ENCODE measurements at regions not wholly inside any gene's neighbourhood (a gene's known extent, or its start where the extent isn't known, plus 50 kb on each side); places are given as distances from the start of the nearest gene placed in this dataset.

DNA sequence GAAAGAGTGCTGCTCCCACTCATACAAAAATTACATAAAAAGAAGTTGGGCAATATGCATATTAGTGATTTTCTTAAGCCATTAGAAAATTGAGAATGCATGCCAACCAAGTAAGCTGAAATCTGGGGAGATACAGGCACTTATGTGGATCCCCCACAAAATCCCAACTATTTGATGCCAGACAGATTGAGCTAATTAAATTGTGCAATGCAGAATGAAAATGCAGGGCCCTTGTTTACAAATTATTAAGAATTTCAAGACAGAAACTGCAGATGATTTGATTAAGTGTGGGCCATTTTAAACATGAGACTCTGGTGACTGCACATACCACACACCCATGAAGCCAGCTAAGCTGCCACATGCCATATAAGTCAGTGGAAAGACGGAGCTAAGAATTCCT lies 554.5 kb downstream of the CBLN2 start:
- no peaks in the 10 kb centered on the region for H3K4me1 Mint-ChIP-seq (ENCODE audit: low read depth)
- peaks cover 13% of the 10 kb centered on the region for H3K9me3 Mint-ChIP-seq
- H3K4me3 Mint-ChIP-seq (ENCODE audit: low read depth): no peak overlapping the region
- H3K27me3 Mint-ChIP-seq (ENCODE audit: low read depth): no peaks in the 10 kb centered on the region
- no peak overlapping the region for H3K27ac Mint-ChIP-seq
- intact Hi-C loops (cut with micrococcal nuclease): no loop called here
- DNase-seq (ENCODE audit: low spot score): no peak
- H3K36me3 Mint-ChIP-seq (ENCODE audit: low read depth): no peaks in the 10 kb centered on the region

GRCh38 chr18:71986351-71987050 lies 557.6 kb downstream of the CBLN2 start:
- H3K27me3 Mint-ChIP-seq (ENCODE audit: low read depth): no peaks in the 10 kb centered on the region
- H3K27ac Mint-ChIP-seq: no peak overlapping the region
- no peak for DNase-seq (ENCODE audit: low spot score)
- H3K4me3 Mint-ChIP-seq (ENCODE audit: low read depth): no peak overlapping the region
- H3K36me3 Mint-ChIP-seq (ENCODE audit: low read depth): no peaks in the 10 kb centered on the region
- peaks cover 13% of the 10 kb centered on the region for H3K9me3 Mint-ChIP-seq
- intact Hi-C loops (cut with micrococcal nuclease): no loop called here
- H3K4me1 Mint-ChIP-seq (ENCODE audit: low read depth): no peaks in the 10 kb centered on the region

DNA sequence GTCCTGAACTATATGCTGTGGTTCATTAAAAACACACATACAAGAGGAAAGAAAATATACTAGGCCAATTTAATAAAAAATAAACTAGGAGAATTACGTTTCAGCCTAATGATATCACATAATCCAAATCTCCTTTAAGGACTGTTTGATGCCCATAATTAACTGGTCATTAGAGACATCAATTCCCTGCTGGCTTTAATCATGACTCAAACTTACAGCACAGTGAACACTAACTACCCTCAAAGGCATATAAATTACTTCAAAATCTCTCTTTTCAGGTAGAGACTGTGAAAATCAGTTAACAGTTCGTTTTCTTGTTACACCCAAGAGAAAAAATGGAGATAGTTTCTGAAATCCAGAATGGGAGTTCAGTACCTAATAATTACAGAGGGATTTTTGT lies 567.4 kb downstream of the CBLN2 start:
- H3K36me3 Mint-ChIP-seq (ENCODE audit: low read depth): no peaks in the 10 kb centered on the region
- DNase-seq (ENCODE audit: low spot score): no peak

GRCh38 chr18:71966791-71967190 lies 577.4 kb downstream of the CBLN2 start:
- no peaks in the 10 kb centered on the region for H3K4me1 Mint-ChIP-seq (ENCODE audit: low read depth)
- peaks cover 6% of the 10 kb centered on the region for H3K9me3 Mint-ChIP-seq
- intact Hi-C loops (cut with micrococcal nuclease): no loop called here
- no peak overlapping the region for H3K27ac Mint-ChIP-seq
- no peaks in the 10 kb centered on the region for H3K27me3 Mint-ChIP-seq (ENCODE audit: low read depth)
- DNase-seq (ENCODE audit: low spot score): no peak
- no peaks in the 10 kb centered on the region for H3K36me3 Mint-ChIP-seq (ENCODE audit: low read depth)
- no peak overlapping the region for H3K4me3 Mint-ChIP-seq (ENCODE audit: low read depth)

More for the DNA sequence above, 567.4 kb downstream of the CBLN2 start:
- H3K4me3 Mint-ChIP-seq (ENCODE audit: low read depth): no peak overlapping the region
- H3K4me1 Mint-ChIP-seq (ENCODE audit: low read depth): no peaks in the 10 kb centered on the region
- intact Hi-C loops (cut with micrococcal nuclease): no loop called here
- H3K27me3 Mint-ChIP-seq (ENCODE audit: low read depth): no peaks in the 10 kb centered on the region
- no peak overlapping the region for H3K27ac Mint-ChIP-seq
- no peaks in the 10 kb centered on the region for H3K9me3 Mint-ChIP-seq

DNA sequence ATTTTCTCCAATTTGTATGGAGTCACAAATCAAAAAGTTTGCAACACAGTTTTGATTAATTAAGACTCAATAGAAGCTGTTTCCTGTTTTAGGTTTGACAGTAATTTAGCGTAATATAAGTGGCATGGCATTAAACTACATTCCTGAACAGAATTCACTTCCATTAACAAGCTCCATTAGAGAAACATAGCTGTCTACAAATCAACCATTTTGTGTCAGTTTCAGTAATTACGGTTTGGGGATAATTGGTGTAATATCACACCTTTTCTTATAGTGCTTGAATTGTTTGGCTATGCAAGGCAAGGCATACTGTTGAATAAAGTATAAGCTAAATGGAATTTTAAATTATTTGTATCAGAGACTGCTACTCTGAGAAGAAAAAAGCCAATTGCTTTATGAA lies 585.5 kb downstream of the CBLN2 start:
- no peak for DNase-seq (ENCODE audit: low spot score)
- H3K9me3 Mint-ChIP-seq: peaks cover 6% of the 10 kb centered on the region
- H3K27me3 Mint-ChIP-seq (ENCODE audit: low read depth): no peaks in the 10 kb centered on the region
- intact Hi-C loops (cut with micrococcal nuclease): no loop called here
- H3K27ac Mint-ChIP-seq: no peak overlapping the region
- H3K4me3 Mint-ChIP-seq (ENCODE audit: low read depth): no peak overlapping the region
- H3K36me3 Mint-ChIP-seq (ENCODE audit: low read depth): no peaks in the 10 kb centered on the region
- H3K4me1 Mint-ChIP-seq (ENCODE audit: low read depth): no peaks in the 10 kb centered on the region

DNA sequence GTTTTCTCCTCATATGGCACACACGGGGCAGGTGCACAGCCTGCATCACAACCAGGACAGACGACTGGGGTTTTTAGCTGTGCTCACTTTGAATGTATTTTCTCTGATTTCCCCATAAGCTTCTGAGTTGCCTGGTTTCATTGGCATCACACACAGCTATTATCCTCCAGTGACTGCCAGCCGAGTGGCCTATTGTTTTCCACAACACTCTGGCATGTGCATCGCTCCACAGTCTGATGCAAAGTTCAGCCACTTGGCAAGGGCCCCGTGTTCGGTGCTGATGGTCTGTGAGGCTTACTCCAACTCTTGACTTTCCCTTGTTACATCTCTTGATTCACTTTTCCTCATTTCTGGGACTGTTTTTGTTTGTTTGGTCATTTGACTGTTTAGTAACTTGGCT lies 593.1 kb downstream of the CBLN2 start:
- intact Hi-C loops (cut with micrococcal nuclease): no loop called here
- Mint-ChIP-seq H3K9me3 (no peaks in the 10 kb centered on the region), H3K36me3 (ENCODE audit: low read depth) (no peaks in the 10 kb centered on the region), H3K4me3 (ENCODE audit: low read depth) (no peak overlapping the region), H3K27me3 (ENCODE audit: low read depth) (no peaks in the 10 kb centered on the region), H3K4me1 (ENCODE audit: low read depth) (no peaks in the 10 kb centered on the region), H3K27ac (no peak overlapping the region)
- no peak for DNase-seq (ENCODE audit: low spot score)

DNA sequence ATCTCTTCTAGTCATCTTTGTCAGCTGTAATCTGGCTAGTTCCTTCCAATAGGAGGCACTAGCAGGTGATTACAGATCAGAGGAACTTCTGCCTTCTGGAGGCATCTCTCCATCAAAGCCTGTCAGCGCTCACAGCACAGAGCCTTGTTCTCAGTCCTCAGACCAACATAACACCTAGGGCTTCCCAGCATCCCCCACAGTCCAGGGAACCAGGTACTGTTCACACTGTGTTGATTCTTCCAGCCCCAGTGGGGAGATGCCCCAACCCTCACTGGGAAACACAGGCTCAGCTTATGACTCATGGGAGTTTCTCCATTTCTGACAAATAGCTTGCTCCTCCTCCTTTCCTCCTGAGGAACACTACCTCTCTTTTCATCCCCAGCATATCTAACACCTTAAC lies 601.7 kb downstream of the CBLN2 start:
- Mint-ChIP-seq H3K4me1 (ENCODE audit: low read depth) (no peaks in the 10 kb centered on the region), H3K4me3 (ENCODE audit: low read depth) (no peak overlapping the region), H3K36me3 (ENCODE audit: low read depth) (no peaks in the 10 kb centered on the region), H3K27me3 (ENCODE audit: low read depth) (no peaks in the 10 kb centered on the region), H3K9me3 (no peaks in the 10 kb centered on the region), H3K27ac (no peak overlapping the region)
- no peak for DNase-seq (ENCODE audit: low spot score)
- intact Hi-C loops (cut with micrococcal nuclease): no loop called here

GRCh38 chr18:71939483-71939882 lies 604.7 kb downstream of the CBLN2 start:
- no peak overlapping the region for H3K4me3 Mint-ChIP-seq (ENCODE audit: low read depth)
- no peaks in the 10 kb centered on the region for H3K36me3 Mint-ChIP-seq (ENCODE audit: low read depth)
- intact Hi-C loops (cut with micrococcal nuclease): no loop called here
- H3K4me1 Mint-ChIP-seq (ENCODE audit: low read depth): no peaks in the 10 kb centered on the region
- H3K27me3 Mint-ChIP-seq (ENCODE audit: low read depth): no peaks in the 10 kb centered on the region
- no peaks in the 10 kb centered on the region for H3K9me3 Mint-ChIP-seq
- no peak overlapping the region for H3K27ac Mint-ChIP-seq
- DNase-seq (ENCODE audit: low spot score): no peak

GRCh38 chr18:71936744-71937143 lies 607.4 kb downstream of the CBLN2 start:
- no peaks in the 10 kb centered on the region for H3K4me1 Mint-ChIP-seq (ENCODE audit: low read depth)
- no peaks in the 10 kb centered on the region for H3K9me3 Mint-ChIP-seq
- no peak overlapping the region for H3K4me3 Mint-ChIP-seq (ENCODE audit: low read depth)
- intact Hi-C loops (cut with micrococcal nuclease): no loop called here
- no peaks in the 10 kb centered on the region for H3K27me3 Mint-ChIP-seq (ENCODE audit: low read depth)
- H3K36me3 Mint-ChIP-seq (ENCODE audit: low read depth): no peaks in the 10 kb centered on the region
- DNase-seq (ENCODE audit: low spot score): no peak
- no peak overlapping the region for H3K27ac Mint-ChIP-seq

DNA sequence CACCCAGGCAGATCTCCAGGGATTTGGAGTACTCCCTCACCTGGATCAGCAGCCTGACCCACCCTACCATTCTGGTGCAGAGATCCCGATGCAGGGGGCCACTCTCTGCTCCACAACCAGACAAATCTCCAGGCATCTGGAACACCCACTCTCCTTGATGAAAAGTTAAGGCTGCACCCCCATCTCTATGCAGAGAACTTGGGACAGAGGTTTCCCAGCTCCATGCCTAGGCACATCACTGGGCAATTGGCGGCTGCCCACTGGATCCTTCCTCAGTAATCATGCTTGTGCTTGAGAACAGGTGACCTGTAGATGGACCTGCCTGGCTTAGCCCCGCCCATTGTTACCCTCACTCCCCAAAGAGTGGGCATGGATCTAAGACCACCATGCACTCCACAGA lies 624.9 kb downstream of the CBLN2 start:
- no peak for DNase-seq (ENCODE audit: low spot score)
- H3K27ac Mint-ChIP-seq: no peak overlapping the region
- H3K4me3 Mint-ChIP-seq (ENCODE audit: low read depth): no peak overlapping the region
- H3K9me3 Mint-ChIP-seq: peaks cover 29% of the 10 kb centered on the region
- intact Hi-C loops (cut with micrococcal nuclease): no loop called here
- H3K4me1 Mint-ChIP-seq (ENCODE audit: low read depth): no peaks in the 10 kb centered on the region
- no peaks in the 10 kb centered on the region for H3K36me3 Mint-ChIP-seq (ENCODE audit: low read depth)
- no peaks in the 10 kb centered on the region for H3K27me3 Mint-ChIP-seq (ENCODE audit: low read depth)

DNA sequence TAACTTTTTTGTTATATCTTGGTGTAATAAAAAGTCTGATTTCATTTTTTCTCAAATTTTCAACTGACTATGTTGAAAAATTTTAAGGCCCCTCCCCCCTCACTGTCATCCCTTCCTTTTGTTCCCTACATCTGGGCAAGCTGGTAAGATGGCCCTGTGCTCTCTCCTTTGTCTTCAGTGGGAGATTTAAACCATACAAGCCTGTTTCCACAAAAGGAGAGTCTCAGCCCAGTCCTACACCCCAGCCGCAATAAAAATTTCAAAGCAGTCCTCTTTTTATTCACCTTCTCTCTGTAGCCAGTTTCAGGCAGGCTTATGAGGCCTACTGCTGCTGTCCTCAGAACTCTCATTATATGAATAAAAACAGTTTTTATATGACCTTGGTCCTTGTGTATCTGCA lies 630.5 kb downstream of the CBLN2 start:
- no peaks in the 10 kb centered on the region for H3K36me3 Mint-ChIP-seq (ENCODE audit: low read depth)
- H3K4me3 Mint-ChIP-seq (ENCODE audit: low read depth): no peak overlapping the region
- no peaks in the 10 kb centered on the region for H3K27me3 Mint-ChIP-seq (ENCODE audit: low read depth)
- DNase-seq (ENCODE audit: low spot score): no peak
- H3K9me3 Mint-ChIP-seq: peaks cover 4% of the 10 kb centered on the region
- H3K27ac Mint-ChIP-seq: no peak overlapping the region
- intact Hi-C loops (cut with micrococcal nuclease): no loop called here
- no peaks in the 10 kb centered on the region for H3K4me1 Mint-ChIP-seq (ENCODE audit: low read depth)

DNA sequence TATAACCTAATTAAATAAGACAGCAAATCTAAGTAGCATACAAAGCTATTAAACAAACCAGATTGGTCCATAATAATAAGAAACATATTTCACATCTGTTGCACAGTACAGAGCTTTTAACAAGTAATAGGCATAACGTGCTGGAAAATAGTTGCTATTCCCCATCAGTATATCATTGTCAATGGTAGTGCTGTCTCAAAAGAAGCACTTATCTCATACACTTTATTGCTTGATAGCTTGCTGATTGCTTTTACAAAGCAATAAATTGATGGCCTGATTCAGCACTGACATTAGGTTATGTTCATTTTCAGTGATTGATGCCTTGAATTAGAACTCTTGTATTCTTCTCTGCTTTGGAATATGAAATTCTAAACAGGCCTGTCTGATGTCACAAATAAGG lies 641.7 kb downstream of the CBLN2 start:
- no peak overlapping the region for H3K27ac Mint-ChIP-seq
- H3K27me3 Mint-ChIP-seq (ENCODE audit: low read depth): no peaks in the 10 kb centered on the region
- no peaks in the 10 kb centered on the region for H3K4me1 Mint-ChIP-seq (ENCODE audit: low read depth)
- H3K36me3 Mint-ChIP-seq (ENCODE audit: low read depth): no peaks in the 10 kb centered on the region
- H3K4me3 Mint-ChIP-seq (ENCODE audit: low read depth): no peak overlapping the region
- intact Hi-C loops (cut with micrococcal nuclease): no loop called here
- DNase-seq (ENCODE audit: low spot score): no peak
- H3K9me3 Mint-ChIP-seq: no peaks in the 10 kb centered on the region

DNA sequence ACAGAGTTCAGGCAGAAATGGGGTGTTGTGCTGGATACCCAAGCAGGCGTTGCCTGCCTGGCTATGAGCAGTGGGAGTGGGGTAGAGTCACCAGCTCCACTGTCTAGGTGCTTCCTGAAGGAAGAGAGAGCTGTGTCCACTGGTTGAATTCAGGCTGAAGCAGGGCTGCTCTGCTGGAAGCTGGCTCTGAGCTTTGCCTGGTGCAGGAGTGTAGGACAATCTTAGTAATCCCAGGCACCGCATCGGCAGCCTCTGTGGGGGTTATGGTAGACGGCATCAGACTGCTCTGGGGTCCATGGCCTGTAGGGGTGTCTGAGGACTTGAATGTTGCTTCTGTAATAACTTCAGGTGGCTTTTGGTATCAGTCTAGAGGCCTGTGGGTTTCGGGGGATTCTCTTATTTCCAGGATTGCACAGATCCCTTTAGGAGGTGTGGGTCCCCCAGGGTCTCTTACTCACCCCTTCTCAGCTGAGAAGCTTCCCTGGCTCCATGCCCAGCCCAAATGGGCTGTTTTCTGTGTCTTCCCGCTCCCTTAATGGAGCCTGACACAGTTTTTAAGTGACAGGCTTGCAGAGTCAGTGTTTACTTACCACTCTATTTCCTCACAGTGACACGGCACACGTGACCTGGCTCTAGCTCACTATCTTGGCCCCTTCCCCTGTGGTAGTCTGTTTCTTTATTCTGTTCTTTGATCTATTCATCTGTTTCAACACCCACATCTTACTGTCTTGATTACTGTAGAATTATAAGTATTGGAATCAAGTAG lies 644.3 kb downstream of the CBLN2 start:
- intact Hi-C loops (cut with micrococcal nuclease): no loop called here
- Mint-ChIP-seq H3K4me1 (ENCODE audit: low read depth) (no peaks in the 10 kb centered on the region), H3K36me3 (ENCODE audit: low read depth) (no peaks in the 10 kb centered on the region), H3K4me3 (ENCODE audit: low read depth) (no peak overlapping the region), H3K27me3 (ENCODE audit: low read depth) (no peaks in the 10 kb centered on the region), H3K27ac (no peak overlapping the region), H3K9me3 (no peaks in the 10 kb centered on the region)
- DNase-seq (ENCODE audit: low spot score): no peak

All from activated T-helper 2 cell treated with anti-CD3 and anti-CD28 coated beads, Interferon-gamma antibody, Interleukin-2, Interleukin-4, amounts not matched to agents 10 μg/mL and 5 μg/mL and 100 μg/mL, durations not matched to agents 14 hours and 24 hours and 36 hours (primary cell).